K562 (cell line): ENCODE measurements at regions not wholly inside any gene's neighbourhood (a gene's known extent, or its start where the extent isn't known, plus 50 kb on each side); places are given as distances from the start of the nearest gene placed in this dataset.

Source experiments
- ATAC-seq: fragments of 200-7000 bp; cut with Tn5 transposase; 3 replicates; pipeline ENCODE4 v1.9.1; 2020; ENCODE audit warnings: moderate library complexity
- BruUV-seq: library from RNA; stranded (reverse); fragments of 400-500 nt; replicated peaks from 2 replicates; lab custom pipeline; 2021; lab: Mats Ljungman, UMichigan
- CTCF ChIA-PET: fragments of 300-600 bp; formaldehyde crosslinking; extraction: SDS; loops from one replicate; lab custom pipeline; 2021; ENCODE audit warnings: low intra/inter-chr PET ratio; lab: Yijun Ruan, JAX
- POLR2A ChIA-PET: fragments of 300-600, 350-650 bp; sonication (Branson Sonifier 250); formaldehyde crosslinking; extraction: SDS; loops from one replicate; lab custom pipeline; 2021; ENCODE audit warnings: antibody characterized with exemption, inconsistent platforms; lab: Yijun Ruan, JAX
- DNase-seq, 4 experiments: peaks; one replicate each; pipeline versions ENCODE4 v3.0.0 to v3.0.0-alpha.2; 2011 to 2018; ENCODE audit warnings: low spot score in 3 of 4, mixed read lengths in 3 of 4; ENCODE audit errors: extremely low read depth in 1 of 4
- FAIRE-seq: peaks from 2 replicates; lab custom pipeline; 2011; peaks lifted over from hg19 to GRCh38; lab: Jason Lieb, UNC
- H2AFZ ChIP-seq: 2 replicates; pipeline ENCODE4 v1.6.0; 2011; ENCODE audit warnings: low read depth, low read length, control low read depth, inconsistent platforms
- H3K27ac ChIP-seq: fragments of 200-600 bp; 3 replicates; pipeline ENCODE4 v1.8.0; 2011; ENCODE audit warnings: low read depth, mild to moderate bottlenecking, control low read depth, inconsistent platforms, low read length, moderate library complexity, mixed read lengths; ENCODE audit errors: extremely low read depth
- H3K27me3 ChIP-seq, 2 experiments: fragments of 300-600 bp in 1 of 2; 2 replicates in 1 of 2; 3 replicates in 1 of 2; pipeline versions ENCODE4 v1.6.0 to v1.8.0; 2011; ENCODE audit warnings: inconsistent platforms in 2 of 2, low read length in 2 of 2, mild to moderate bottlenecking in 1 of 2, mixed read lengths in 1 of 2, moderate library complexity in 1 of 2; ENCODE audit not compliant: control insufficient read depth in 2 of 2, insufficient read depth in 2 of 2
- H3K36me3 ChIP-seq: fragments of 300-600 bp; 3 replicates; pipeline ENCODE4 v1.8.0; 2011; ENCODE audit warnings: mild to moderate bottlenecking, low read length, inconsistent platforms; ENCODE audit not compliant: control insufficient read depth, insufficient read depth
- H3K4me1 ChIP-seq, 2 experiments: fragments of 200-600 bp in 1 of 2; replicated peaks in 1 of 2; 2 replicates in 1 of 2; 3 replicates in 1 of 2; pipeline versions ENCODE4 v1.5.1 to v1.8.0; 2011; ENCODE audit warnings: inconsistent platforms in 2 of 2, low read length in 2 of 2, mild to moderate bottlenecking in 1 of 2, mixed read lengths in 1 of 2, moderate library complexity in 1 of 2; ENCODE audit not compliant: control insufficient read depth in 2 of 2, insufficient read depth in 2 of 2
- H3K4me2 ChIP-seq: 2 replicates; pipeline ENCODE4 v1.6.1; 2011; ENCODE audit warnings: low read length, control low read depth, inconsistent platforms, mixed read lengths; ENCODE audit not compliant: insufficient read depth
- H3K4me3 ChIP-seq: fragments of 200-600 bp; sonication (generic), shearing (Covaris generic); 2 replicates; pipeline ENCODE4 v1.5.1; 2016; ENCODE audit warnings: control low read depth, inconsistent platforms
- H3K79me2 ChIP-seq: fragments of 200-600 bp; 3 replicates; pipeline ENCODE4 v1.8.0; 2011; ENCODE audit warnings: low read length, inconsistent platforms; ENCODE audit not compliant: control insufficient read depth, insufficient read depth
- H3K9ac ChIP-seq, 2 experiments: 2 replicates each; pipeline versions ENCODE4 v1.6.0 to v1.6.1; 2011; ENCODE audit warnings: low read depth in 2 of 2, low read length in 2 of 2, control low read depth in 1 of 2, inconsistent platforms in 1 of 2, mild to moderate bottlenecking in 1 of 2, mixed read lengths in 1 of 2; ENCODE audit not compliant: insufficient read depth in 1 of 2
- H3K9me1 ChIP-seq: one replicate; pipeline ENCODE4 v1.6.0; 2011; ENCODE audit warnings: inconsistent platforms, mild to moderate bottlenecking, low read length, moderate library complexity; ENCODE audit not compliant: control insufficient read depth, insufficient read depth
- H3K9me3 ChIP-seq: replicated peaks from 2 replicates; pipeline ENCODE4 v1.5.1; 2011; ENCODE audit warnings: low read depth, low read length, inconsistent platforms; ENCODE audit not compliant: control insufficient read depth, insufficient read depth
- H4K20me1 ChIP-seq: replicated peaks from 2 replicates; pipeline ENCODE4 v1.6.1; 2011; ENCODE audit warnings: low read length, inconsistent platforms, mixed read lengths; ENCODE audit not compliant: control insufficient read depth, insufficient read depth
- DDX20 ChIP-seq: fragments of 450-650 bp; IDR thresholded peaks from 2 replicates; pipeline ENCODE4 v1.6.1; 2016; ENCODE audit warnings: missing genetic modification characterization, low read depth, mild to moderate bottlenecking, missing compliant biosample characterization, moderate library complexity
- FOXJ2 ChIP-seq: fragments of 200-800 bp; sonication (Bioruptor generic); IDR thresholded peaks from 2 replicates; pipeline ENCODE4 v1.6.1; 2016; ENCODE audit warnings: missing genetic modification characterization, missing compliant biosample characterization
- GTF2E2 ChIP-seq: fragments of 200-800 bp; sonication (Bioruptor generic); IDR thresholded peaks from 2 replicates; pipeline ENCODE4 v1.6.1; 2016; ENCODE audit warnings: missing genetic modification characterization, missing compliant biosample characterization
- MEIS2 ChIP-seq: fragments of 450-650 bp; IDR thresholded peaks from 2 replicates; pipeline ENCODE4 v1.6.1; 2014; ENCODE audit warnings: mild to moderate bottlenecking; ENCODE audit not compliant: partially characterized antibody
- SRSF9 ChIP-seq: fragments of 200-400 bp; formaldehyde crosslinking; IDR thresholded peaks from 2 replicates; pipeline ENCODE4 v1.6.1; 2017; ENCODE audit warnings: low read depth, low read length, borderline replicate concordance
- STAT5A ChIP-seq: IDR thresholded peaks from 2 replicates; pipeline ENCODE4 v1.6.1; 2012; ENCODE audit warnings: low read length, inconsistent platforms, borderline replicate concordance
- TAL1 ChIP-seq: fragments of 450-650 bp; IDR thresholded peaks from 2 replicates; pipeline ENCODE4 v1.6.1; 2016; ENCODE audit warnings: mild to moderate bottlenecking
- TEAD4 ChIP-seq, 2 experiments: sonication (generic) in 1 of 2; formaldehyde crosslinking in 1 of 2; IDR thresholded peaks; 2 replicates each; pipeline versions ENCODE4 v1.6.1 to v1.8.0; 2012 to 2022; ENCODE audit warnings: borderline replicate concordance in 1 of 2, inconsistent platforms in 1 of 2, low read length in 1 of 2, mild to moderate bottlenecking in 1 of 2, missing genetic modification reagents in 1 of 2
- WGBS: fragments of 100-300 bp; shearing (Covaris generic); methylation state at CpG from one replicate; pipeline ENCODE4 v1.1.6; 2016; ENCODE audit warnings: low coverage, mixed read lengths; ENCODE audit not compliant: insufficient coverage; ENCODE audit errors: missing lambda C conversion rate; 5-methylcytosine and 5-hydroxymethylcytosine counted together
- in situ Hi-C: fragments of 300-500 bp; cut with MboI; formaldehyde crosslinking; loops from 4 replicates; pipeline ENCODE4 v1.15.0; 2018; ENCODE audit warnings: inconsistent platforms, mixed read lengths
- intact Hi-C: fragments of 100-400 bp; cut with micrococcal nuclease; formaldehyde crosslinking; loops from 2 replicates; pipeline ENCODE4 v1.14.2; 2022
- TF ChIP-seq, protein P1 (sequence below): IDR thresholded peaks from 2 replicates; pipeline ENCODE4 v1.6.1; 2014; ENCODE audit warnings: antibody characterized with exemption
- TF ChIP-seq, protein P2 (sequence below), 2 experiments: IDR thresholded peaks in 1 of 2; conservative IDR thresholded peaks in 1 of 2; 2 replicates each; pipeline ENCODE4 v1.6.1; 2016; ENCODE audit warnings: low read depth in 2 of 2, mild to moderate bottlenecking in 1 of 2, missing compliant biosample characterization in 1 of 2, missing genetic modification characterization in 1 of 2, moderate library complexity in 1 of 2
- TF ChIP-seq, protein P3 (sequence below): sonication (generic); formaldehyde crosslinking; IDR thresholded peaks from 2 replicates; pipeline ENCODE4 v1.8.0; 2023; ENCODE audit warnings: mild to moderate bottlenecking, missing genetic modification reagents

DNA sequence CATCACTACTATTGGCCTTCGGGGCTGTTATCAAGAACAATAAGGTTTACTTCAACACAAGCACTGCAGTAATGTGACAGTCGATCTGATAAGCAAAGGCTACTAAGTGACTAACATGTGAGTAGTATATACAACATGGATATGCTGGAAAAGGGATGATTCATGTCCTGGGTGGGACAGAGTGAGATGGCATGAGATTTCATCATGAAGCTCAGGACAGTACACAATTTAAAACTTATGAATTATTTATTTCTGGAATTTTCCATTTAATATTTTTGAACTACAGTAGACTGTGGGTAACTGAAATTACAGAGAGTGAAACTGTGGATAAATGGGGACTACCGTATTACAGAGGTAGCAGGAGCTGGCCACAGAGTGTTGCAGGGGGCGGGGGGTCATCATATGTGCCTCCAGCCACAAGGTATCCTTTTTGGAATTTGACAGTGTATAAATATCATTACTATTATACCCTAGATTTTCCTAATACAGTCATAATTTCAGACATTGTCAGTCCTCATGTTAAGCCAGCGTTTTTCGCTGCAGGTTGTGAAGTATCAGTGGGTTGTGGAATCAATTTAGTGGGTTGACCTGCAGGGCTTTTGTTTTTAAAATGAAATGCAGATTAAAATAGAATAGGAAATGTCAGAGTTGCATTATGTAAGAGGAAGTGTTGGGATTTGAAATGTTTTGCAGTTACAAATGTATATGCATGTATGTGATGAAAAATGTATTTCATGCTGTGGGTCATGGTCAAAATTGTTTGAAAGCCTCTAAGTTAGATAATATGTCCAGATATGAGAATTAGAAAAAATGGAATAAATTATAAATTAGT lies 148.0 kb upstream of the NUDT4 start:
- Histone ChIP-seq H3K27ac (peak overlapping the region; percentile 57; the same call in 2 of the 3 replicates), H3K4me1 (peaks cover 0 to 21% of the 10 kb centered on the region in 2 experiments; a peak in 3 of 5 replicates), H3K4me3 (no peak overlapping the region), H2AFZ (no peak overlapping the region; the same call in 1 of the 2 replicates), H3K27me3 (no peaks in the 10 kb centered on the region), H4K20me1 (no peaks in the 10 kb centered on the region), H3K9me3 (no peaks in the 10 kb centered on the region), H3K9me1 (no peaks in the 10 kb centered on the region), H3K9ac (peak overlapping the region in 1 of 2 experiments; percentile 19; a peak in 1 of 4 replicates), H3K36me3 (no peaks in the 10 kb centered on the region), H3K79me2 (no peaks in the 10 kb centered on the region), H3K4me2 (no peak overlapping the region)
- peak; percentile 97 for ATAC-seq
- peak; percentile 60 for FAIRE-seq
- intact Hi-C loops, result no loop called here
- in situ Hi-C loops, result no loop called here
- 49% methylated on average over 6 of the region's 6 CpGs for WGBS
- CTCF ChIA-PET, result no interaction called here
- peak; percentile 40 to 71 (median 48) for DNase-seq
- POLR2A ChIA-PET, result interaction anchor here (0.5 to 1.2 kb wide), 4 partner anchors 13 to 41 kb away, joined by 3 read pairs; no protein-coding TSS in a partner anchor
- no TSS peak for BruUV-seq
- TF ChIP-seq GTF2E2 (tag) (peak; percentile 77; the same call in 1 of the 2 replicates), SRSF9 (no peak), STAT5A (peak; percentile 30; the same call in 1 of the 2 replicates), DDX20 (tag) (peak; percentile 32; the same call in 1 of the 2 replicates), TAL1 (peak; percentile 53; the same call in 1 of the 2 replicates), FOXJ2 (tag) (peak; percentile 52; the same call in 1 of the 2 replicates), MEIS2 (peak; percentile 98), TEAD4 (IDR thresholded peaks at IDR 0.05; ENCODE audit: low read length) (peak; percentile 80), TEAD4 (CRISPR knock-in tag; IDR thresholded peaks at IDR 0.05; ENCODE audit: borderline replicate concordance) (no peak)
- TF ChIP-seq, protein P1, sequence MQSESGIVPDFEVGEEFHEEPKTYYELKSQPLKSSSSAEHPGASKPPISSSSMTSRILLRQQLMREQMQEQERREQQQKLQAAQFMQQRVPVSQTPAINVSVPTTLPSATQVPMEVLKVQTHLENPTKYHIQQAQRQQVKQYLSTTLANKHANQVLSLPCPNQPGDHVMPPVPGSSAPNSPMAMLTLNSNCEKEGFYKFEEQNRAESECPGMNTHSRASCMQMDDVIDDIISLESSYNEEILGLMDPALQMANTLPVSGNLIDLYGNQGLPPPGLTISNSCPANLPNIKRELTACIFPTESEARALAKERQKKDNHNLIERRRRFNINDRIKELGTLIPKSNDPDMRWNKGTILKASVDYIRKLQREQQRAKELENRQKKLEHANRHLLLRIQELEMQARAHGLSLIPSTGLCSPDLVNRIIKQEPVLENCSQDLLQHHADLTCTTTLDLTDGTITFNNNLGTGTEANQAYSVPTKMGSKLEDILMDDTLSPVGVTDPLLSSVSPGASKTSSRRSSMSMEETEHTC, result peak; percentile 55; the same call in 1 of the 2 replicates
- TF ChIP-seq, protein P2, sequence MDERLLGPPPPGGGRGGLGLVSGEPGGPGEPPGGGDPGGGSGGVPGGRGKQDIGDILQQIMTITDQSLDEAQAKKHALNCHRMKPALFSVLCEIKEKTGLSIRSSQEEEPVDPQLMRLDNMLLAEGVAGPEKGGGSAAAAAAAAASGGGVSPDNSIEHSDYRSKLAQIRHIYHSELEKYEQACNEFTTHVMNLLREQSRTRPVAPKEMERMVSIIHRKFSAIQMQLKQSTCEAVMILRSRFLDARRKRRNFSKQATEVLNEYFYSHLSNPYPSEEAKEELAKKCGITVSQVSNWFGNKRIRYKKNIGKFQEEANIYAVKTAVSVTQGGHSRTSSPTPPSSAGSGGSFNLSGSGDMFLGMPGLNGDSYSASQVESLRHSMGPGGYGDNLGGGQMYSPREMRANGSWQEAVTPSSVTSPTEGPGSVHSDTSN (CRISPR knock-in tag; IDR thresholded peaks at IDR 0.05; ENCODE audit: low read depth), result peak; percentile 25; the same call in 1 of the 2 replicates
- TF ChIP-seq, protein P2 (tag; conservative IDR thresholded peaks at IDR 0.05; ENCODE audit: low read depth), result peak; percentile 91
- TF ChIP-seq, protein P3, sequence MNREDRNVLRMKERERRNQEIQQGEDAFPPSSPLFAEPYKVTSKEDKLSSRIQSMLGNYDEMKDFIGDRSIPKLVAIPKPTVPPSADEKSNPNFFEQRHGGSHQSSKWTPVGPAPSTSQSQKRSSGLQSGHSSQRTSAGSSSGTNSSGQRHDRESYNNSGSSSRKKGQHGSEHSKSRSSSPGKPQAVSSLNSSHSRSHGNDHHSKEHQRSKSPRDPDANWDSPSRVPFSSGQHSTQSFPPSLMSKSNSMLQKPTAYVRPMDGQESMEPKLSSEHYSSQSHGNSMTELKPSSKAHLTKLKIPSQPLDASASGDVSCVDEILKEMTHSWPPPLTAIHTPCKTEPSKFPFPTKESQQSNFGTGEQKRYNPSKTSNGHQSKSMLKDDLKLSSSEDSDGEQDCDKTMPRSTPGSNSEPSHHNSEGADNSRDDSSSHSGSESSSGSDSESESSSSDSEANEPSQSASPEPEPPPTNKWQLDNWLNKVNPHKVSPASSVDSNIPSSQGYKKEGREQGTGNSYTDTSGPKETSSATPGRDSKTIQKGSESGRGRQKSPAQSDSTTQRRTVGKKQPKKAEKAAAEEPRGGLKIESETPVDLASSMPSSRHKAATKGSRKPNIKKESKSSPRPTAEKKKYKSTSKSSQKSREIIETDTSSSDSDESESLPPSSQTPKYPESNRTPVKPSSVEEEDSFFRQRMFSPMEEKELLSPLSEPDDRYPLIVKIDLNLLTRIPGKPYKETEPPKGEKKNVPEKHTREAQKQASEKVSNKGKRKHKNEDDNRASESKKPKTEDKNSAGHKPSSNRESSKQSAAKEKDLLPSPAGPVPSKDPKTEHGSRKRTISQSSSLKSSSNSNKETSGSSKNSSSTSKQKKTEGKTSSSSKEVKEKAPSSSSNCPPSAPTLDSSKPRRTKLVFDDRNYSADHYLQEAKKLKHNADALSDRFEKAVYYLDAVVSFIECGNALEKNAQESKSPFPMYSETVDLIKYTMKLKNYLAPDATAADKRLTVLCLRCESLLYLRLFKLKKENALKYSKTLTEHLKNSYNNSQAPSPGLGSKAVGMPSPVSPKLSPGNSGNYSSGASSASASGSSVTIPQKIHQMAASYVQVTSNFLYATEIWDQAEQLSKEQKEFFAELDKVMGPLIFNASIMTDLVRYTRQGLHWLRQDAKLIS (CRISPR knock-in tag), result no peak
